Stomach (tissue), 4 donors: ENCODE measurements at regions not wholly inside any gene's neighbourhood (a gene's known extent, or its start where the extent isn't known, plus 50 kb on each side); places are given as distances from the start of the nearest gene placed in this dataset.

ENCODE experiments used
- EP300 ChIP-seq: sonication (generic); formaldehyde crosslinking; IDR thresholded peaks from one replicate; pipeline ENCODE4 v1.6.1; 2017; ENCODE audit warnings: antibody characterized with exemption
- POLR2AphosphoS5 ChIP-seq, 3 donors: sonication (generic); formaldehyde crosslinking; IDR thresholded peaks; one replicate each; pipeline ENCODE4 v1.6.1; 2016; ENCODE audit warnings: antibody characterized with exemption in 3 of 3
- TF ChIP-seq, protein P1 (sequence below), 7 experiments: fragments of 450-650 bp in 4 of 7; fragments of 200-600 bp in 3 of 7; sonication (generic) in 3 of 7; IDR thresholded peaks; one replicate each; pipeline ENCODE4 v1.5.1; 2016 to 2019; ENCODE audit warnings: antibody characterized with exemption in 7 of 7, control low read depth in 2 of 7, mild to moderate bottlenecking in 1 of 7

DNA sequence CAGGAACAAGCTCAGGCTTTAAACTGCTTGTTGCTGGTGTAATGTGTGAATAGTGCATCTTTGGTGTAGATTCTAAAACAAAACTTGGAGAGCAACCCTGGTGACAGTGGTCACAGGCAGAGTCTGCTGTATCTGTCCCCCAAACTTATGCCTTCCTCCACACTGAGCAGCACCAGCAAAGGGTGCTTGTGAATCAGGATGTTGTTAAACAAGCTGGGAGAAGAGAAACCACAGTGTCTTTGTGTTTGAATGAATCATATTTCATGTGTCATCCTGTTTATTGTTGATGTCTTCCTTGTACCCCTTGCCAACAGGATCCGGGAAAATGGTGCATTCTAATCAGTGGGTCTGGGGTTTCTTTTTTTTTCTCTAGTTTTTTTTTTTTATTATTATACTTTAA, 91.9 kb upstream of the COG2 start:
- TF ChIP-seq, protein P1, sequence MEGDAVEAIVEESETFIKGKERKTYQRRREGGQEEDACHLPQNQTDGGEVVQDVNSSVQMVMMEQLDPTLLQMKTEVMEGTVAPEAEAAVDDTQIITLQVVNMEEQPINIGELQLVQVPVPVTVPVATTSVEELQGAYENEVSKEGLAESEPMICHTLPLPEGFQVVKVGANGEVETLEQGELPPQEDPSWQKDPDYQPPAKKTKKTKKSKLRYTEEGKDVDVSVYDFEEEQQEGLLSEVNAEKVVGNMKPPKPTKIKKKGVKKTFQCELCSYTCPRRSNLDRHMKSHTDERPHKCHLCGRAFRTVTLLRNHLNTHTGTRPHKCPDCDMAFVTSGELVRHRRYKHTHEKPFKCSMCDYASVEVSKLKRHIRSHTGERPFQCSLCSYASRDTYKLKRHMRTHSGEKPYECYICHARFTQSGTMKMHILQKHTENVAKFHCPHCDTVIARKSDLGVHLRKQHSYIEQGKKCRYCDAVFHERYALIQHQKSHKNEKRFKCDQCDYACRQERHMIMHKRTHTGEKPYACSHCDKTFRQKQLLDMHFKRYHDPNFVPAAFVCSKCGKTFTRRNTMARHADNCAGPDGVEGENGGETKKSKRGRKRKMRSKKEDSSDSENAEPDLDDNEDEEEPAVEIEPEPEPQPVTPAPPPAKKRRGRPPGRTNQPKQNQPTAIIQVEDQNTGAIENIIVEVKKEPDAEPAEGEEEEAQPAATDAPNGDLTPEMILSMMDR (IDR thresholded peaks at IDR 0.05), result no peak
- no peak for TF ChIP-seq POLR2AphosphoS5 (IDR thresholded peaks at IDR 0.05)
- no peak for TF ChIP-seq EP300
